B cell (primary cell): ENCODE measurements at regions not wholly inside any gene's neighbourhood (a gene's known extent, or its start where the extent isn't known, plus 50 kb on each side); places are given as distances from the start of the nearest gene placed in this dataset.

Source experiments
- CTCF ChIP-seq: fragments of 200-600 bp; IDR thresholded peaks from one replicate; pipeline ENCODE4 v1.8.0; 2022; ENCODE audit warnings: antibody characterized with exemption, mild to moderate bottlenecking
- EZH2 ChIP-seq: IDR thresholded peaks from 2 replicates; pipeline ENCODE4 v1.6.1; 2012; ENCODE audit warnings: borderline replicate concordance, low read depth, mild to moderate bottlenecking, moderate library complexity, low read length; ENCODE audit not compliant: insufficient read depth, poor library complexity, severe bottlenecking

DNA sequence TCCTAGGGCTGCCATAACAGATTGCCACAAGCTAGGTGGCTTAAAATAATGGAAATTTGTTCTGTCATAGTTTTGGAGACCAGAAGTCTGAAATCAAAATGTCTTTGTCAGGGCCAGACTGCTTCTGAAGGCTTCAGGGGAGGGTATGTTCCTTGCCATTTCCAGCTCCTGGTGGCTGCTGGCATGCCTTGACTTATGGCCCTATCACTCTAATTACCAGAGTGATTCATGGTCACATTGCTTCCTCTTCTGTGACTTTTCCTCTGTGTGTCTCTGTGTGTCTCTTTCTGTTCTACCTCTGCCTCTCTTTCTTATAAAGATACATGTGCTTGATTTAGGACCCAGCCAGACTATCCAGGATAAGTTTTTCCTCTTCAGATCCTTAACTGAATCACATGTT is 635.2 kb upstream of the IMPG1 start:
- TF ChIP-seq CTCF (no peak), EZH2 (no peak)
